ENCODE measurements at regions not wholly inside any gene's neighbourhood (a gene's known extent, or its start where the extent isn't known, plus 50 kb on each side); places are given as distances from the start of the nearest gene placed in this dataset.

- Histone ChIP-seq H4K5ac (ENCODE audit: insufficient read length, low read depth, low read length) (no peak overlapping the region), H2BK120ac (replicated peaks; ENCODE audit: low read depth, low read length) (no peak overlapping the region), H3K4me2 (ENCODE audit: insufficient read depth in 1 of 2, low read depth in 2 of 2, low read length in 2 of 2) (no peak overlapping the region), H2BK12ac (ENCODE audit: low read depth, low read length) (no peak overlapping the region), H4K91ac (replicated peaks; ENCODE audit: insufficient read length, low read length) (no peak overlapping the region), H3K4me3 (ENCODE audit: extremely low read depth in 1 of 4, insufficient read depth in 2 of 4, low read depth in 3 of 4, low read length in 4 of 4) (no peak overlapping the region), H3K23ac (ENCODE audit: insufficient read length) (no peak overlapping the region), H2BK5ac (ENCODE audit: low read depth, low read length) (no peak overlapping the region), H3K27ac (ENCODE audit: low read depth, low read length) (no peak overlapping the region), H3K9ac (replicated peaks in 1 of 4; ENCODE audit: extremely low read depth in 1 of 4, low read depth in 3 of 4, low read length in 3 of 4) (no peak overlapping the region), H3K9me3 (ENCODE audit: insufficient read depth in 2 of 2, low read depth in 1 of 2, low read length in 1 of 2) (peaks cover 7 to 13% of the 10 kb centered on the region in 2 experiments; a peak in 2 of 4 replicates), H2AFZ (ENCODE audit: low read length) (no peak overlapping the region), H3K56ac (replicated peaks; ENCODE audit: insufficient read length, low read depth, low read length) (no peak overlapping the region), H4K20me1 (replicated peaks in 1 of 2; ENCODE audit: control insufficient read depth in 1 of 2, insufficient read depth in 2 of 2, low read length in 2 of 2) (no peaks in the 10 kb centered on the region), H3K79me1 (ENCODE audit: low read depth, low read length) (no peaks in the 10 kb centered on the region), H4K8ac (ENCODE audit: extremely low read depth, insufficient read depth, low read length) (no peak overlapping the region), H3K4me1 (replicated peaks in 1 of 4; ENCODE audit: control insufficient read depth in 3 of 4, insufficient read depth in 4 of 4, low read length in 3 of 4) (peaks cover 0 to 3% (median 0%) of the 10 kb centered on the region in 4 experiments; a peak in 2 of 7 replicates), H3K27me3 (replicated peaks in 1 of 4; ENCODE audit: control insufficient read depth in 3 of 4, extremely low read depth in 1 of 4, insufficient read depth in 3 of 4, low read length in 3 of 4) (peaks cover 0 to 17% (median 13%) of the 10 kb centered on the region in 4 experiments; a peak in 6 of 7 replicates), H3K36me3 (ENCODE audit: control insufficient read depth in 2 of 4, insufficient read depth in 4 of 4, low read length in 3 of 4) (no peaks in the 10 kb centered on the region), H3K23me2 (ENCODE audit: low read depth, low read length) (peaks cover 3% of the 10 kb centered on the region; the same call in 1 of the 2 replicates), H3K4ac (replicated peaks; ENCODE audit: insufficient read length, low read depth, low read length) (no peak overlapping the region), H2BK15ac (ENCODE audit: low read length) (no peak overlapping the region), H3K79me2 (ENCODE audit: control insufficient read depth in 1 of 2, insufficient read depth in 2 of 2, low read length in 2 of 2) (no peaks in the 10 kb centered on the region), H3K18ac (ENCODE audit: extremely low read depth, low read length) (no peak overlapping the region), H2AK5ac (ENCODE audit: low read depth, low read length) (no peak overlapping the region), H2BK20ac (ENCODE audit: low read length) (no peak overlapping the region), H3K14ac (ENCODE audit: insufficient read length) (no peak overlapping the region)
- DNase-seq (ENCODE audit: low read depth in 1 of 2, low spot score in 2 of 2) (no peak), FAIRE-seq (no peak)
- POLR2A ChIA-PET (ENCODE audit: partially characterized antibody): no interaction called here
- CTCF ChIA-PET (ENCODE audit: partially characterized antibody): interaction anchor here (0.7 to 2.3 kb wide), 9 partner anchors 16 to 369 kb away, joined by 3 to 7 read pairs (median 4); no protein-coding TSS in a partner anchor
- WGBS, 2 experiments (ENCODE audit: extremely low coverage in 1 of 2, insufficient coverage in 1 of 2, insufficient read length in 1 of 2, insufficient replicate concordance in 2 of 2, low coverage in 1 of 2, low lambda C conversion rate in 2 of 2, missing lambda C conversion rate in 1 of 2): 85% methylated on average over 8 of the region's 8 CpGs; no CpG with 5 or more reads in 1 of the 2 experiments
- no peak for TF ChIP-seq TEAD4 (IDR thresholded peaks at IDR 0.05; ENCODE audit: low read depth, low read length)
- no peak for TF ChIP-seq MAFK (IDR thresholded peaks at IDR 0.05; ENCODE audit: low read depth, low read length)
- no peak for TF ChIP-seq KDM5A (IDR thresholded peaks at IDR 0.05; ENCODE audit: low read length)
- no peak for TF ChIP-seq SIN3A (conservative IDR thresholded peaks at IDR 0.05 in 1 of 2, IDR thresholded peaks at IDR 0.05 in 1 of 2; ENCODE audit: low read depth in 1 of 2, low read length in 2 of 2)
Measured at GRCh38 chr17:77523540-77523939, 382.8 kb downstream of the SEC14L1 start.
